Stimulated activated memory B cell treated with anti-CD40 and anti-IgM and Interleukin-4, amounts not matched to agents 10 μg/mL and 1 μg/mL and 100 μg/mL, for 72 hours (primary cell): ENCODE measurements at regions not wholly inside any gene's neighbourhood (a gene's known extent, or its start where the extent isn't known, plus 50 kb on each side); places are given as distances from the start of the nearest gene placed in this dataset.

Experiments used
- ATAC-seq: fragments of 150-1000 bp; cut with Tn5 transposase; 2 replicates; pipeline ENCODE4 v1.10.0; 2021
- H3K27ac Mint-ChIP-seq: one replicate; pipeline ENCODE4 v1.8.0; 2022; ENCODE audit warnings: mild to moderate bottlenecking, mixed read lengths
- H3K27me3 Mint-ChIP-seq: one replicate; pipeline ENCODE4 v1.8.0; 2022; ENCODE audit warnings: mixed read lengths
- H3K36me3 Mint-ChIP-seq: one replicate; pipeline ENCODE4 v1.8.0; 2022; ENCODE audit warnings: mixed read lengths
- H3K4me1 Mint-ChIP-seq: one replicate; pipeline ENCODE4 v1.8.0; 2022; ENCODE audit warnings: mixed read lengths
- H3K4me3 Mint-ChIP-seq: one replicate; pipeline ENCODE4 v1.8.0; 2022; ENCODE audit warnings: mild to moderate bottlenecking, moderate library complexity, mixed read lengths
- H3K9me3 Mint-ChIP-seq: one replicate; pipeline ENCODE4 v1.8.0; 2022; ENCODE audit warnings: mixed read lengths

DNA sequence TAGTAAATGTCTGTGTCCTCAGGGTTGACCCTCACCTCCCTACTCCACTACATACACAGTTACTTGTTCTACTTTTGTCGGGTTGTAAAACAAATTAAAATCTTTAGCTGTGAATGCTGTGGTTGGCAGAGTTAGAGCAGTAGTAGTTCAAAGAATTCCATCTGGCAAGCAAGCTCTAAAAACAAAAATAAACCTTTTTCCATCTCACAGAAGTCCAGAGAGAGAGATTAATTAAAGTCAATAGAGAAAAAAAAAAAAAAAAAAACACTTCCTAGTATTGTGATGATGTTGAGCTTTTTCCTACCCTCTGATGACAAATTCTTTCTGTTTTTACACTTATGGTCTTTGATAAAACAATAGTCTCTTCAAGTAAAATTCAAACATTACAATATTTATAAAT, 338.4 kb downstream of the PCDH17 start:
- H3K27me3 Mint-ChIP-seq, result no peaks in the 10 kb centered on the region
- peaks cover 24% of the 10 kb centered on the region for H3K9me3 Mint-ChIP-seq
- no peak overlapping the region for H3K4me3 Mint-ChIP-seq
- no peaks in the 10 kb centered on the region for H3K4me1 Mint-ChIP-seq
- H3K36me3 Mint-ChIP-seq, result no peaks in the 10 kb centered on the region
- no peak overlapping the region for H3K27ac Mint-ChIP-seq
- no peak for ATAC-seq

GRCh38 chr13:57970404-57970803, 338.9 kb downstream of the PCDH17 start:
- Mint-ChIP-seq H3K4me1 (no peaks in the 10 kb centered on the region), H3K27me3 (no peaks in the 10 kb centered on the region), H3K27ac (no peak overlapping the region), H3K9me3 (peaks cover 22% of the 10 kb centered on the region), H3K36me3 (no peaks in the 10 kb centered on the region), H3K4me3 (no peak overlapping the region)
- no peak for ATAC-seq

DNA sequence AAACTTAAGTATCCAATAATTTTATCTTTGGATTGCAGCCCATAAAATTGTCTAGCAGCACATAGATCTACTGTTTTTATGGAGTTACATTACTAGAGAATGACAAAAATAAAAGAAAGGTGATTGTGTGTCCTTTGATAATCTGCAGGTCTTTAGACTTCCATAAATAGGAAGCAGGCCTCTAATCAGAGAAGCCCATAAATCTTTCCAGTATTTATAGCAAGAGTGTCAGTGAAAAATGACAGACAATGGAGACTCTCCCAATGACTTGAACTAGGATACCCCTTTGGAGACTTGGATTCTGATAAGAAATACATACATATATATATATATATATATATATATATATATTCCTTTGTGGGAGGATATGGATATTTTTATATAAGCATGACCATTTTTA, 351.2 kb downstream of the PCDH17 start:
- peaks cover 2% of the 10 kb centered on the region for H3K9me3 Mint-ChIP-seq
- H3K4me3 Mint-ChIP-seq, result no peak overlapping the region
- no peaks in the 10 kb centered on the region for H3K4me1 Mint-ChIP-seq

GRCh38 chr13:57988276-57988675, 356.7 kb downstream of the PCDH17 start:
- no peak for ATAC-seq
- H3K27me3 Mint-ChIP-seq, result no peaks in the 10 kb centered on the region
- H3K36me3 Mint-ChIP-seq, result no peaks in the 10 kb centered on the region
- peaks cover 3% of the 10 kb centered on the region for H3K9me3 Mint-ChIP-seq
- H3K4me3 Mint-ChIP-seq, result no peak overlapping the region
- H3K27ac Mint-ChIP-seq, result no peak overlapping the region
- H3K4me1 Mint-ChIP-seq, result no peaks in the 10 kb centered on the region

More for the DNA sequence above, 351.2 kb downstream of the PCDH17 start:
- H3K27ac Mint-ChIP-seq, result no peak overlapping the region
- no peak for ATAC-seq
- H3K27me3 Mint-ChIP-seq, result no peaks in the 10 kb centered on the region
- H3K36me3 Mint-ChIP-seq, result no peaks in the 10 kb centered on the region

- no peak overlapping the region for H3K27ac Mint-ChIP-seq
Observed at GRCh38 chr13:57991041-57991440, 359.5 kb downstream of the PCDH17 start.

DNA sequence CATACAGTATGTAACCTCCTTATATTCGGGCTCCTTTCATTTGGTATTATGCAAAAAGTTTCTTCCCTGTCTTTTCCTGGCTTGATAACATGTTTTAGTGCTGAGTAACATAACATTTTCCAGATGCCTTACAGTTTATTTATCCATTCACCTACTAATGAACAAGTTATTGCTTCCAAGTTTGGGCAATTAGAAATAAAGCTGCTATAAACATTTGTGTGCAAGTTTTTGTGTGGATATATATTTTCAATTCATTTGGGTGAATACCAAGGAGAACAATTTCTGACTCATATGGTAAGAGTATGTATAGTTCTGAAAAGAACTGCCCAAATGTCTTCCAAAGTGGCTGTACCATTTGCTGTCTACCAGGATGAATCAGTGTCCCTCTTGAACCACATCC, 360.9 kb downstream of the PCDH17 start:
- H3K27me3 Mint-ChIP-seq, result no peaks in the 10 kb centered on the region
- H3K27ac Mint-ChIP-seq, result no peak overlapping the region
- peaks cover 6% of the 10 kb centered on the region for H3K9me3 Mint-ChIP-seq
- H3K4me1 Mint-ChIP-seq, result no peaks in the 10 kb centered on the region
- no peak for ATAC-seq
- no peak overlapping the region for H3K4me3 Mint-ChIP-seq
- H3K36me3 Mint-ChIP-seq, result no peaks in the 10 kb centered on the region

More at GRCh38 chr13:57991041-57991440, 359.5 kb downstream of the PCDH17 start:
- Mint-ChIP-seq H3K9me3 (peaks cover 6% of the 10 kb centered on the region), H3K36me3 (no peaks in the 10 kb centered on the region), H3K27me3 (no peaks in the 10 kb centered on the region), H3K4me1 (no peaks in the 10 kb centered on the region), H3K4me3 (no peak overlapping the region)
- no peak for ATAC-seq

DNA sequence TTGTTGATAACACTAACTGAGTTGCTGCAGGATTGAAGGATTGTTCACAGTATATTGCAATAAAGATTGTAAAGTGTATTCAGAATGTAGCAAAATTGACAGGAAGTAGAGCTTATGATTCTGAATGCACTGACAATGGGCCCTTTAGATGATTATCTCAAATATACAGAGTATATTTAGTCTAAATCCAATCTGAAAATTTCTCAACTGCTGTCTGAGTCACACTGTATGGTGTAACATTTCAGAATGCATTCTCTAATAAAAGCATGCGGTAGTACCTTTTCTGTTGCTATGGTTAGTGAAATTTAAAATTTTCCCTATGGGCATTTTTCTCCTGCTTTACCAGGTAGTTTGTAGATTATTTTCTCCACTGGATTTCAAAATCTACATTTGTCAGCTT, 365.2 kb downstream of the PCDH17 start:
- Mint-ChIP-seq H3K9me3 (peaks cover 12% of the 10 kb centered on the region), H3K27me3 (no peaks in the 10 kb centered on the region)

DNA sequence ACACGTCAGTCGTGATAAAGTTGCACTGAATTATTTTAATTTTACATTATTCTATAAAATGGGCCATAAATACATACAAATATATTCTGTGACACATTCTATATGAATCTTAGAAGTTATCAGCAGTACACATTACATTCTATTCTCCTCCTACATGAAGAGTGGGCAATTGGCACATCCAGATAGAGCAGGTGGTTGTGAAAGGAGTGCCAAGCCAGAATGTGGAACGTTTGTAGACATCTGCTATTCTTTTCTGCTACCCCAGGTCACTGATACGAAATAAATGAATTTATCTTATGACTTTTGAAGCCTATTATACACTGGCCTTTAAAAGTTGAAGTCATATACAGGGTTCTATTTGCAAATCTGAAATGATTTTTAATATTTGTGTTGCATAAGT, 373.2 kb downstream of the PCDH17 start:
- no peak overlapping the region for H3K4me3 Mint-ChIP-seq
- H3K36me3 Mint-ChIP-seq, result no peaks in the 10 kb centered on the region
- H3K27ac Mint-ChIP-seq, result no peak overlapping the region
- no peaks in the 10 kb centered on the region for H3K27me3 Mint-ChIP-seq
- no peak for ATAC-seq
- no peaks in the 10 kb centered on the region for H3K4me1 Mint-ChIP-seq
- peaks cover 12% of the 10 kb centered on the region for H3K9me3 Mint-ChIP-seq

More for the DNA sequence above, 365.2 kb downstream of the PCDH17 start:
- no peak for ATAC-seq
- no peak overlapping the region for H3K4me3 Mint-ChIP-seq
- H3K36me3 Mint-ChIP-seq, result no peaks in the 10 kb centered on the region
- no peaks in the 10 kb centered on the region for H3K4me1 Mint-ChIP-seq
- H3K27ac Mint-ChIP-seq, result no peak overlapping the region

DNA sequence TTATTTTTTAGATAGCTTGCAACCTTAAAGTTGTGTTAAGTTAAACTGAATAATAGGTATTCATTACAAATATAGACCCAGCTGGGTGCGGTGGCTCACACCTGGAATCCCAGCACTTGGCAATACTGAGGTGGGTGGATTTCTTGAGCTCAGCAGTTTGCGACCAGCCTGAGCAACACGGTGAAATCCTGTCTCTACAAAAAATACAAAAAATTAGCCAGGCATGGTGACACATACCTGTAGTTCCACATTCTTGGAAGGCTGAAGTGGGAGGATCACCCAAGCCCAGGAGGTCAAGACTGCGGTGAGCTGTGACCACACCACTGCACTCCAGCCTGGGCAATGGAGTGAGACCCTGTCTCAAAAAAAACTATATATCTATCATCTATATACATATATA, 386.5 kb downstream of the PCDH17 start:
- no peaks in the 10 kb centered on the region for H3K4me1 Mint-ChIP-seq
- no peaks in the 10 kb centered on the region for H3K27me3 Mint-ChIP-seq
- H3K36me3 Mint-ChIP-seq, result no peaks in the 10 kb centered on the region
- no peak overlapping the region for H3K4me3 Mint-ChIP-seq
- H3K9me3 Mint-ChIP-seq, result peaks cover 2% of the 10 kb centered on the region
- no peak overlapping the region for H3K27ac Mint-ChIP-seq
- ATAC-seq, result no peak

DNA sequence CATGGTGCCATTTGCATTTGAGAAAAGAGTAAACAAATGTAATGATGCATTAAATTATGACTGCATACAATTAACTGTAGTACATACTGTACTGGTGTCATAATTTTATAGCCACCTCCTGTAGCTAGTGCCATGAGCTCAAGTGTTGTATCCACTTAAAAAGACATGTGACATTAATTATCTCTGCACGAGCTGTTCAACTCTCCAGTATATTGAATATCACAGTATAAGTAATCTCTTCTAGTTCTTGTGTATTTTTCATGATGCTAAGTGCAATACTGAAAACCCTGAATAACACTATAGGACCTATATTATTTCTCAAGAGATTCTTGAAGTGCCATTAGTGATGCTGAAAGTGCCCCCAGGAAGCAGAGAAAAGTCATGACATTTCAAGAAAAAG, 387.3 kb downstream of the PCDH17 start:
- H3K4me1 Mint-ChIP-seq, result no peaks in the 10 kb centered on the region
- H3K9me3 Mint-ChIP-seq, result peaks cover 2% of the 10 kb centered on the region
- H3K27me3 Mint-ChIP-seq, result no peaks in the 10 kb centered on the region
- no peak overlapping the region for H3K4me3 Mint-ChIP-seq
- no peak overlapping the region for H3K27ac Mint-ChIP-seq
- ATAC-seq, result no peak
- no peaks in the 10 kb centered on the region for H3K36me3 Mint-ChIP-seq

DNA sequence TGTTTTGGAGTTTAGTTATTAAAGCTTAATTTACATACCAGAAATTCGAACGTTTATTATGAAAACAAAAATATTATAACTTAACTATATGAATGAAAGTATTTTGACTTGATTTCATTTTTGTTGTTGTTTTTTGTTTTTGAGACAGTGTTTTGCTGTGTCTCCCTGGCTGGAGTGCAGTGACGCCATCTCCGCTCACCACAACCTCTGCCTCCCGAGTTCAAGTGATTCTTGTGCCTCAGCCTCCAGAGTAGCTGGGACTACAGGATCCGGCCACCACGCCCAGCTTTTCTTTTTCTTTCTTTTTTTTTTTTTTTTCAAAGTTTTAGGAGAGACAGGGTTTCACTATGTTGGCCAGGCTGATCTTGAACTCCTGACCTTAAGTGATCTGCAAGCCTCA, 392.6 kb downstream of the PCDH17 start:
- no peaks in the 10 kb centered on the region for H3K36me3 Mint-ChIP-seq
- H3K27ac Mint-ChIP-seq, result no peak overlapping the region
- peaks cover 3% of the 10 kb centered on the region for H3K9me3 Mint-ChIP-seq
- no peak overlapping the region for H3K4me3 Mint-ChIP-seq
- H3K27me3 Mint-ChIP-seq, result no peaks in the 10 kb centered on the region
- ATAC-seq, result no peak
- H3K4me1 Mint-ChIP-seq, result no peaks in the 10 kb centered on the region

GRCh38 chr13:58025821-58026220, 394.3 kb downstream of the PCDH17 start:
- no peaks in the 10 kb centered on the region for H3K27me3 Mint-ChIP-seq
- no peak overlapping the region for H3K27ac Mint-ChIP-seq
- no peaks in the 10 kb centered on the region for H3K4me1 Mint-ChIP-seq
- peaks cover 3% of the 10 kb centered on the region for H3K9me3 Mint-ChIP-seq
- H3K4me3 Mint-ChIP-seq, result no peak overlapping the region
- no peaks in the 10 kb centered on the region for H3K36me3 Mint-ChIP-seq
- no peak for ATAC-seq

GRCh38 chr13:58032676-58033460, 401.3 kb downstream of the PCDH17 start:
- Mint-ChIP-seq H3K9me3 (peaks cover under 1% of the 10 kb centered on the region), H3K4me3 (no peak overlapping the region), H3K36me3 (no peaks in the 10 kb centered on the region), H3K4me1 (no peaks in the 10 kb centered on the region), H3K27ac (no peak overlapping the region), H3K27me3 (no peaks in the 10 kb centered on the region)
- no peak for ATAC-seq

DNA sequence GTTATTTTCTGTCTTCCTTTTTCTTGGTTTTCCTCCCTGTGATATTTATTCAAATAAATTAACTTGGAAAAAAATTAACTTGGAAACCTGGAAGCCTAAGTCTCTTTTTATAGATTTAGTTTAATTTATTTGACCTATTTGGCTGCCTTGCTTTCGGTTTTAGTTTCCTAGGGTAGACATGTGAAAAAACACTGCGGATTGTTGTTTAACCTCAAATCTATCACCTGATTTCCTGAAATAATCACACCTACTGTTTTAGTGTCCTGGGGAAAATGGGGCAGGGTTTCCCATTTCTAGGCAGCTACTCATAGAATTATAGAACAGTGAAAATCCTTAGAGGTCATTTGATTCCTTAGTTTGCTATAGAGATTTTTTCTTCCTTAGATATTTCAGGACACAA, 412.4 kb downstream of the PCDH17 start:
- no peak overlapping the region for H3K4me3 Mint-ChIP-seq
- no peaks in the 10 kb centered on the region for H3K4me1 Mint-ChIP-seq
- H3K27me3 Mint-ChIP-seq, result no peaks in the 10 kb centered on the region

GRCh38 chr13:58048670-58049069, 417.1 kb downstream of the PCDH17 start:
- no peaks in the 10 kb centered on the region for H3K4me1 Mint-ChIP-seq
- no peaks in the 10 kb centered on the region for H3K36me3 Mint-ChIP-seq
- H3K27ac Mint-ChIP-seq, result no peak overlapping the region

More for the DNA sequence above, 412.4 kb downstream of the PCDH17 start:
- Mint-ChIP-seq H3K36me3 (no peaks in the 10 kb centered on the region), H3K27ac (no peak overlapping the region), H3K9me3 (peaks cover 10% of the 10 kb centered on the region)
- ATAC-seq, result no peak

GRCh38 chr13:58051396-58051795, 419.9 kb downstream of the PCDH17 start:
- no peak overlapping the region for H3K27ac Mint-ChIP-seq
- no peak for ATAC-seq
- no peaks in the 10 kb centered on the region for H3K36me3 Mint-ChIP-seq
- no peaks in the 10 kb centered on the region for H3K4me1 Mint-ChIP-seq
- H3K9me3 Mint-ChIP-seq, result peaks cover 7% of the 10 kb centered on the region
- no peak overlapping the region for H3K4me3 Mint-ChIP-seq
- H3K27me3 Mint-ChIP-seq, result no peaks in the 10 kb centered on the region

More at GRCh38 chr13:58048670-58049069, 417.1 kb downstream of the PCDH17 start:
- Mint-ChIP-seq H3K27me3 (no peaks in the 10 kb centered on the region), H3K9me3 (peaks cover 10% of the 10 kb centered on the region), H3K4me3 (no peak overlapping the region)
- ATAC-seq, result no peak
